Stimulated activated CD8-positive, alpha-beta memory T cell treated with anti-CD3 and anti-CD28 coated beads, Interleukin-7, amount 100 ng/mL, for 1 hour (primary cell): ENCODE measurements at regions not wholly inside any gene's neighbourhood (a gene's known extent, or its start where the extent isn't known, plus 50 kb on each side); places are given as distances from the start of the nearest gene placed in this dataset.

Experiments
- DNase-seq, 2 donors: peaks; one replicate each; pipeline ENCODE4 v3.0.0-alpha.2; 2020; ENCODE audit warnings: low read depth in 2 of 2

GRCh38 chr1:239823852-239824251 lies 267.8 kb upstream of the FMN2 start:
- DNase-seq: no peak

GRCh38 chr1:239826211-239826610 lies 265.5 kb upstream of the FMN2 start:
- DNase-seq: no peak

- DNase-seq: no peak
Observed at GRCh38 chr1:239826736-239827135, 264.9 kb upstream of the FMN2 start.

GRCh38 chr1:239829535-239829934 lies 262.1 kb upstream of the FMN2 start:
- no peak for DNase-seq

GRCh38 chr1:239831577-239832355 lies 259.9 kb upstream of the FMN2 start:
- no peak for DNase-seq

GRCh38 chr1:239833723-239834122 lies 258.0 kb upstream of the FMN2 start:
- DNase-seq: no peak

- DNase-seq: no peak
Observed at GRCh38 chr1:239835946-239836440, 255.7 kb upstream of the FMN2 start.

- no peak for DNase-seq
Observed at GRCh38 chr1:239840336-239840735, 251.3 kb upstream of the FMN2 start.

- no peak for DNase-seq
Observed at GRCh38 chr1:239840790-239841189, 250.9 kb upstream of the FMN2 start.

GRCh38 chr1:239841631-239842030 lies 250.1 kb upstream of the FMN2 start:
- no peak for DNase-seq

- no peak for DNase-seq
Observed at GRCh38 chr1:239843541-239843940, 248.1 kb upstream of the FMN2 start.

GRCh38 chr1:239844833-239845232 lies 246.8 kb upstream of the FMN2 start:
- DNase-seq: no peak

GRCh38 chr1:239854922-239855321 lies 236.8 kb upstream of the FMN2 start:
- no peak for DNase-seq

- DNase-seq: no peak
Observed at GRCh38 chr1:239856067-239856466, 235.6 kb upstream of the FMN2 start.

GRCh38 chr1:239856924-239857323 lies 234.8 kb upstream of the FMN2 start:
- DNase-seq: no peak

- DNase-seq: no peak
Observed at GRCh38 chr1:239858057-239858456, 233.6 kb upstream of the FMN2 start.

GRCh38 chr1:239858529-239858928 lies 233.2 kb upstream of the FMN2 start:
- no peak for DNase-seq

- DNase-seq: no peak
Observed at GRCh38 chr1:239861985-239862384, 229.7 kb upstream of the FMN2 start.

- no peak for DNase-seq
Observed at GRCh38 chr1:239868058-239868832, 223.4 kb upstream of the FMN2 start.

- DNase-seq: no peak
Observed at GRCh38 chr1:239870194-239870593, 221.5 kb upstream of the FMN2 start.

GRCh38 chr1:239872626-239873025 lies 219.1 kb upstream of the FMN2 start:
- no peak for DNase-seq

- DNase-seq: no peak
Observed at GRCh38 chr1:239874831-239875230, 216.9 kb upstream of the FMN2 start.
